ENCODE measurements at regions not wholly inside any gene's neighbourhood (a gene's known extent, or its start where the extent isn't known, plus 50 kb on each side); places are given as distances from the start of the nearest gene placed in this dataset.

- TF ChIP-seq GABPA (IDR thresholded peaks at IDR 0.05 in 1 of 2, conservative IDR thresholded peaks at IDR 0.05 in 1 of 2) (no peak), JUND (IDR thresholded peaks at IDR 0.05) (no peak), TAF1 (conservative IDR thresholded peaks at IDR 0.05) (no peak), FOXA2 (IDR thresholded peaks at IDR 0.05) (no peak), YY1 (IDR thresholded peaks at IDR 0.05) (no peak), RAD21 (IDR thresholded peaks at IDR 0.05) (no peak), SP1 (IDR thresholded peaks at IDR 0.05) (no peak), NR2F2 (IDR thresholded peaks at IDR 0.05) (no peak), HNF4G (IDR thresholded peaks at IDR 0.05) (no peak), HNF4A (conservative IDR thresholded peaks at IDR 0.05) (no peak), CTCF (IDR thresholded peaks at IDR 0.05; ENCODE audit: low read depth, low read length, missing input control) (no peak), EGR1 (IDR thresholded peaks at IDR 0.05; ENCODE audit: low read depth in 2 of 2) (no peak)
- TF ChIP-seq, protein P1, sequence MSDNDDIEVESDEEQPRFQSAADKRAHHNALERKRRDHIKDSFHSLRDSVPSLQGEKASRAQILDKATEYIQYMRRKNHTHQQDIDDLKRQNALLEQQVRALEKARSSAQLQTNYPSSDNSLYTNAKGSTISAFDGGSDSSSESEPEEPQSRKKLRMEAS (IDR thresholded peaks at IDR 0.05): no peak
- TF ChIP-seq, protein P2, sequence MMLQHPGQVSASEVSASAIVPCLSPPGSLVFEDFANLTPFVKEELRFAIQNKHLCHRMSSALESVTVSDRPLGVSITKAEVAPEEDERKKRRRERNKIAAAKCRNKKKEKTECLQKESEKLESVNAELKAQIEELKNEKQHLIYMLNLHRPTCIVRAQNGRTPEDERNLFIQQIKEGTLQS (IDR thresholded peaks at IDR 0.05): no peak
- TF ChIP-seq, protein P3, sequence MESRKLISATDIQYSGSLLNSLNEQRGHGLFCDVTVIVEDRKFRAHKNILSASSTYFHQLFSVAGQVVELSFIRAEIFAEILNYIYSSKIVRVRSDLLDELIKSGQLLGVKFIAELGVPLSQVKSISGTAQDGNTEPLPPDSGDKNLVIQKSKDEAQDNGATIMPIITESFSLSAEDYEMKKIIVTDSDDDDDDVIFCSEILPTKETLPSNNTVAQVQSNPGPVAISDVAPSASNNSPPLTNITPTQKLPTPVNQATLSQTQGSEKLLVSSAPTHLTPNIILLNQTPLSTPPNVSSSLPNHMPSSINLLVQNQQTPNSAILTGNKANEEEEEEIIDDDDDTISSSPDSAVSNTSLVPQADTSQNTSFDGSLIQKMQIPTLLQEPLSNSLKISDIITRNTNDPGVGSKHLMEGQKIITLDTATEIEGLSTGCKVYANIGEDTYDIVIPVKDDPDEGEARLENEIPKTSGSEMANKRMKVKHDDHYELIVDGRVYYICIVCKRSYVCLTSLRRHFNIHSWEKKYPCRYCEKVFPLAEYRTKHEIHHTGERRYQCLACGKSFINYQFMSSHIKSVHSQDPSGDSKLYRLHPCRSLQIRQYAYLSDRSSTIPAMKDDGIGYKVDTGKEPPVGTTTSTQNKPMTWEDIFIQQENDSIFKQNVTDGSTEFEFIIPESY (IDR thresholded peaks at IDR 0.05): no peak
- TF ChIP-seq, protein P4, sequence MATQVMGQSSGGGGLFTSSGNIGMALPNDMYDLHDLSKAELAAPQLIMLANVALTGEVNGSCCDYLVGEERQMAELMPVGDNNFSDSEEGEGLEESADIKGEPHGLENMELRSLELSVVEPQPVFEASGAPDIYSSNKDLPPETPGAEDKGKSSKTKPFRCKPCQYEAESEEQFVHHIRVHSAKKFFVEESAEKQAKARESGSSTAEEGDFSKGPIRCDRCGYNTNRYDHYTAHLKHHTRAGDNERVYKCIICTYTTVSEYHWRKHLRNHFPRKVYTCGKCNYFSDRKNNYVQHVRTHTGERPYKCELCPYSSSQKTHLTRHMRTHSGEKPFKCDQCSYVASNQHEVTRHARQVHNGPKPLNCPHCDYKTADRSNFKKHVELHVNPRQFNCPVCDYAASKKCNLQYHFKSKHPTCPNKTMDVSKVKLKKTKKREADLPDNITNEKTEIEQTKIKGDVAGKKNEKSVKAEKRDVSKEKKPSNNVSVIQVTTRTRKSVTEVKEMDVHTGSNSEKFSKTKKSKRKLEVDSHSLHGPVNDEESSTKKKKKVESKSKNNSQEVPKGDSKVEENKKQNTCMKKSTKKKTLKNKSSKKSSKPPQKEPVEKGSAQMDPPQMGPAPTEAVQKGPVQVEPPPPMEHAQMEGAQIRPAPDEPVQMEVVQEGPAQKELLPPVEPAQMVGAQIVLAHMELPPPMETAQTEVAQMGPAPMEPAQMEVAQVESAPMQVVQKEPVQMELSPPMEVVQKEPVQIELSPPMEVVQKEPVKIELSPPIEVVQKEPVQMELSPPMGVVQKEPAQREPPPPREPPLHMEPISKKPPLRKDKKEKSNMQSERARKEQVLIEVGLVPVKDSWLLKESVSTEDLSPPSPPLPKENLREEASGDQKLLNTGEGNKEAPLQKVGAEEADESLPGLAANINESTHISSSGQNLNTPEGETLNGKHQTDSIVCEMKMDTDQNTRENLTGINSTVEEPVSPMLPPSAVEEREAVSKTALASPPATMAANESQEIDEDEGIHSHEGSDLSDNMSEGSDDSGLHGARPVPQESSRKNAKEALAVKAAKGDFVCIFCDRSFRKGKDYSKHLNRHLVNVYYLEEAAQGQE (IDR thresholded peaks at IDR 0.05): no peak
- no peaks in the 10 kb centered on the region for H3K9me3 ChIP-seq (ENCODE audit: control insufficient read depth in 4 of 4, low read length in 3 of 4)
- H3K36me3 ChIP-seq (ENCODE audit: control insufficient read depth in 4 of 4, insufficient read depth in 3 of 4, low read depth in 1 of 4, low read length in 3 of 4): no peaks in the 10 kb centered on the region
- H3K27me3 ChIP-seq (ENCODE audit: control insufficient read depth in 4 of 4, insufficient read depth in 4 of 4, low read length in 3 of 4): no peaks in the 10 kb centered on the region
- H3K4me1 ChIP-seq (ENCODE audit: control insufficient read depth in 4 of 4, insufficient read depth in 4 of 4, low read length in 3 of 4): no peaks in the 10 kb centered on the region
- no peak overlapping the region for H3K4me3 ChIP-seq (ENCODE audit: low read depth in 1 of 3, low read length in 3 of 3)
- H3K27ac ChIP-seq (ENCODE audit: low read depth in 1 of 2, low read length in 2 of 2): no peak overlapping the region
- WGBS: 74% methylated on average over 4 of the region's 4 CpGs
- no peak overlapping the region for H3K9ac ChIP-seq (ENCODE audit: low read depth in 1 of 2, low read length in 2 of 2)
- no peak for DNase-seq (ENCODE audit: low spot score)
Measured at GRCh38 chrX:138866643-138867042, 155.1 kb upstream of the FGF13 start.

GRCh38 chrX:138865093-138865649 is 153.7 kb upstream of the FGF13 start:
- no peaks in the 10 kb centered on the region for H3K36me3 ChIP-seq (ENCODE audit: control insufficient read depth in 4 of 4, insufficient read depth in 3 of 4, low read depth in 1 of 4, low read length in 3 of 4)
- no peaks in the 10 kb centered on the region for H3K27me3 ChIP-seq (ENCODE audit: control insufficient read depth in 4 of 4, insufficient read depth in 4 of 4, low read length in 3 of 4)
- H3K4me1 ChIP-seq (ENCODE audit: control insufficient read depth in 4 of 4, insufficient read depth in 4 of 4, low read length in 3 of 4): no peaks in the 10 kb centered on the region
- no peaks in the 10 kb centered on the region for H3K9me3 ChIP-seq (ENCODE audit: control insufficient read depth in 4 of 4, low read length in 3 of 4)
- WGBS: 87% methylated on average over 6 of the region's 6 CpGs
- no peak overlapping the region for H3K9ac ChIP-seq (ENCODE audit: low read depth in 1 of 2, low read length in 2 of 2)
- no peak overlapping the region for H3K27ac ChIP-seq (ENCODE audit: low read depth in 1 of 2, low read length in 2 of 2)
- no peak for DNase-seq (ENCODE audit: low spot score)
- no peak overlapping the region for H3K4me3 ChIP-seq (ENCODE audit: low read depth in 1 of 3, low read length in 3 of 3)
- TF ChIP-seq, protein P4 (IDR thresholded peaks at IDR 0.05): no peak
- TF ChIP-seq YY1 (IDR thresholded peaks at IDR 0.05): no peak
- no peak for TF ChIP-seq TAF1 (conservative IDR thresholded peaks at IDR 0.05)
- TF ChIP-seq RAD21 (IDR thresholded peaks at IDR 0.05): no peak
- TF ChIP-seq, protein P3 (IDR thresholded peaks at IDR 0.05): no peak
- TF ChIP-seq, protein P1 (IDR thresholded peaks at IDR 0.05): no peak
- TF ChIP-seq FOXA1 (IDR thresholded peaks at IDR 0.05): no peak
- no peak for TF ChIP-seq RXRA (IDR thresholded peaks at IDR 0.05)
- TF ChIP-seq HNF4A (conservative IDR thresholded peaks at IDR 0.05): no peak
- no peak for TF ChIP-seq SP1 (IDR thresholded peaks at IDR 0.05)
- no peak for TF ChIP-seq NR2F2 (IDR thresholded peaks at IDR 0.05)
- no peak for TF ChIP-seq JUND (IDR thresholded peaks at IDR 0.05)
